Hematopoietic multipotent progenitor cell treated with erythropoietin and hydrocortisone succinate and interleukin-3 and kit ligand, for 4 days (in vitro differentiated cells): ENCODE measurements at regions not wholly inside any gene's neighbourhood (a gene's known extent, or its start where the extent isn't known, plus 50 kb on each side); places are given as distances from the start of the nearest gene placed in this dataset.
"Not testable (repeated sequence)": the region's sequence is repeated elsewhere in the genome, so short reads cannot be mapped to it uniquely, and the experiment has no call there.

ENCODE experiments used
- DNase-seq: peaks from one replicate; pipeline ENCODE4 v3.0.0-alpha.2; 2015

DNA sequence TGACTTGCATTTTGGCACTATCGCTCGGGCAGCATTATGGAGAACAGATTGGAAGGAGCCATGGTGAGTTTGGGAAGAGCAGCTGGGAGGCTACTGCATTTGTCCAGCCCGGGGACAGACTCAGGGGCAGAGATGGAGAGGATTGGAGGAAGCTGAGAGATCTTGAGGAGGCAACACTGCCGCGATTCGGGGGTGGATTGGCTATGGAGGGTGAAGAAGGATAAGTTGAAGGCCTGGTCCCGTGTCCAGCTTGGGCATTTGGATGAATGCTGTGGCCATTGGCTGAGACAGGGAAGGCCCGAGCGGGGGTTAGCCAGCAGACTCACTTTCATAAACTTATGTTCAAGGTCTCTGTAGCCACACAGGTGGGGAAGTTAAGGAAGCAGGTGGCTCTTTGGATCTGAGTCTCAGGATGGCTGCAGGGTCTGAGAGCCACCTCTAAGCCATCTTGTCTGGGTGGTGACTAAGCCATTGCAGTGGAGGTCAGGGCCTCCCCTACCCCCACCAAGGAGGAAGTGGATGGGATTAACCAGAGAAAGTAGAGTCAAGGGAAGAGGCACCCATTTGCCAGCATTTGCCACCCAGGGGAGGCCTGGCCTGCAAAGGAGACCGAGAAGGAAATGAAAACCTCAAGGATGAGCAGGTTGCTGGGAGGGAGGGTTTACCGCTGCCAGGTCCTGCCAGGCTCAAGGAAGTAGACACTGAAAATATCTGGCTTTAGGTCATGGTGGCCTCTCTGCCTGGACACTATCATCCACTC, 144.0 kb upstream of the TLE3 start:
- no peak for DNase-seq

DNA sequence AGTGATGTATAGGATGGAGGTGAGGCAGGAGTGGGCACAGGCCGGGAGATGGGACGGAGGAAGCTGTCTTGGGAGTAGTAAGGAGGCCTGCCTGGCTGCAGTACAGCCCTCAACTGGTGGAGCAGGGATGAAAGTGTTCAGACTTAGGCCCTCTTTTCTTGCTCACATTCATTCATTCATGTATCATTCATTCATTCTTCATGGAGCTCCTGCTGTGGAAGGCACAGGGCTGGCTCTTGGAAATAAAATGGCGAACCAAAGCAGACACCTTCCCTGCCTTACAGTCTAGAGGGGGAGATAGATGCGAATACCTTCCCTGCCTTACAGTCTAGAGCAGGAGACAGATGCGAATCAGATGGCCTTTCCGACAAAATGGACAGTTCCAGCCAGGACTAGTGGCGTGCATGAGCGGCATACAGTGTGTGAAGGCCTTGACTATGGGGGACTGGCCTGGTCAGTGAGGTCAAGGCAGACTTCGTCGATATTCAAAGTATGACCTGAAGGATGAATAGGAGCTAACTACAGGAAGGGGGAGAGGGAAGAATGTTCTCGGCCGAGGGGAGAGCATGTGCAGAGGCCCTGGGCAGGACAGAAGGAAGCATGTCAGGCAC, 143.2 kb upstream of the TLE3 start:
- no peak for DNase-seq

DNA sequence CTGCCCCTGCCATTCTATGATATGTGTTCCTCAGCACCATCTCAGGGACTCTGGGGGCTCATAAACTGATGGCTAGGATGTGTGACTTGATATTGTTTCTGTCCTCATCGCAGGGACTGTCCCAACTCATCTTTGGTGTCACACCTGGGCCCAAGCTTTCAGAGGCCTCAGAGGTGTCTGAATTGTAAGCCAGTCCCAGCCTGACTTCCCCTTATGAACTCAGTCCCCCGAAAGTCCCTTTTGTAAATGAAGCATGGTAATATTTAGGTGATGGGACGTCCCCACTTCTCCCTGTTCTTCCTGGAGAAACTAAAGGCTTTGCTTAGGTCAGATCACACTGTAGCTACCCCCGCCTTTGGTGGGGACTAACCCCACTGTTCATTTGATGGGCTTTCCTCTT, 142.4 kb upstream of the TLE3 start:
- DNase-seq = no peak

DNA sequence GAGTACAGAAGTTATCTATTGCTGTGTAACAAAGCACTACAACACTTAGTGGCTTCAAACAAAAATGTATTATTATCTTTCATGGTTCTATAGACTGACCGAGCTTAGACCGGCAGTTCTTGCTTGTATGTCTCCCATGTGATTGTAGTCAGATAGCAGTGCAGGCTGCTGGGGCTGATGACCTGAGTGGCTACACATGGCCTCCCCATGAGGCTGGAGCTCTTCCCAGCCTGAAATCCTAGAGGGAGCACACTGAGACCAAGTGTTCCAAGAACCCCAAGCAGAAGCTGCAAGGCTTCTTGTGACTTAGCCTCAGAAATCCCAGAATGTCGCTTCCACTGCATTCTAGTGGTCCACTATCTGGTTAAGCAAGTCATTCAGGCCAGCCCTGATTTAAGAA, 141.2 kb upstream of the TLE3 start:
- no peak for DNase-seq

DNA sequence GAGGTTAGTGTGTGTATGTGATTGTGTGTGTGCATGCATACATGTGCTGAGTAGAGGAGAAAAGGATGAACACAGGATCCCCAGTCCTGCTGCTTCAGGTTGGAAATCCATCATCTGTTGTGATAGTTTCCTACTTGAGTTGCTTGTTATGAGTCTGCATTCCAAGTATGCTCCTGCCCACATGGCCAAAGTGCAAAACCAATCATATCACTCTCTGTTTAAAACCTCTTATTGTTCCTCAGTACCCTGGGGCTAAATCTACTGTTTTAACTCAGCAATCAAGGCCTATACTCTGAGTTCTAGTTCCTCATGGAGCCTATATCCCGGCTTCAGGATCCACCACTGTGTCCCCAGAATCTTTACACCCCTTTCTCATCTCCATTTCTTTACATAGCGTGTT, 139.9 kb upstream of the TLE3 start:
- DNase-seq = no peak

DNA sequence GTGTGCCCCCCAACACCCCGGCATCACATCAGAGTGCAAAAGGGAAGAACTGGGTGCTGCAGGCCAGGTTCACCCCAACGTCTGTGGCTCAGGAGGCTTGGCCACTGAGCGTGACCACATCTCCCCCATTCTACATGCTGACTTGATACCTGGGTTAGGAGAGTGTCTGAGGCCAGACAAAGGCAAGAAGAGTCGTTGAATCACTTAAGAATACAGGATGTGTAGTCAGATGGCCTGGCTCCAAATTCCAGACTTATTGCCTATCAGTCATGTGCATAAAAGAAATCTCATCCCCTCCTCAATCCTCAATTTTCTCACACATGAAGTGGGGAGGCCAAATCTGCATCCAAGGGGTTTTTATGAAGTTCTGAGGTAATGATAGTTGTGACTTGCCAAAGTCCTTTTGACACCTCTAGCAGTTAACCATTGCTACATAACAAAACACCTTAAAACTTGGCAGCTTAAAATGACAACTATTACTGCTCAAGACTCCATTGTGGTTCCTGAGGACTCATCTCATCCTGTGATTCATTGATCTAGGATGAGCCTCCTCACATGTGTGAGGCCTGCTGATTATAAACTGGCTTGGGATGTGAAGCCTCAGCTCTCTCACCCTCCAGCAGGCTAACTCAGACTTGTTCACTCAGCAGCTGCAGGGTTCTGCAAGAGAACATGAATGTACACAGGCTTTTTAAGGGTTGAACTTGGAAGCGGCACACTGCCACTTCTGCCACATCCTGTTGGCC, 138.8 kb upstream of the TLE3 start:
- DNase-seq = no peak

DNA sequence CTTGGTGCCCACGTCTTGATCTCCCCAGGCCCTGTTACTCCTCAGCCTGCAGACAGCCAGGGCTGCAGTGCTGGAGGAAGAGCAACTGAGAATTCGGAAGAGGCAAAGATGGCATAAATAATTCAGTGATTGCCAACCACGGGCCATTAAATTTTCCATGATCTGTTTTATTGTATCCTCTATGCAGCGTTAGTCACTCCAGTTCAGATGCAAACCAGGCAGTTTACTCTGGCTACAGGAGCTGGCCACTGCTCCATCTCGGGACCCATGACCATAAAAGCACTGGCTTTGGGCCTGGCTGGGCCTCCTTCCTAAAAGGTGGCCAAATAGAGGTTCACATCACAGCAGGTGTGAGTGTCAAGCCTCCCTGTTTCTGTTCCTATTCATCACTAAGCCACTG, 137.6 kb upstream of the TLE3 start:
- no peak for DNase-seq

DNA sequence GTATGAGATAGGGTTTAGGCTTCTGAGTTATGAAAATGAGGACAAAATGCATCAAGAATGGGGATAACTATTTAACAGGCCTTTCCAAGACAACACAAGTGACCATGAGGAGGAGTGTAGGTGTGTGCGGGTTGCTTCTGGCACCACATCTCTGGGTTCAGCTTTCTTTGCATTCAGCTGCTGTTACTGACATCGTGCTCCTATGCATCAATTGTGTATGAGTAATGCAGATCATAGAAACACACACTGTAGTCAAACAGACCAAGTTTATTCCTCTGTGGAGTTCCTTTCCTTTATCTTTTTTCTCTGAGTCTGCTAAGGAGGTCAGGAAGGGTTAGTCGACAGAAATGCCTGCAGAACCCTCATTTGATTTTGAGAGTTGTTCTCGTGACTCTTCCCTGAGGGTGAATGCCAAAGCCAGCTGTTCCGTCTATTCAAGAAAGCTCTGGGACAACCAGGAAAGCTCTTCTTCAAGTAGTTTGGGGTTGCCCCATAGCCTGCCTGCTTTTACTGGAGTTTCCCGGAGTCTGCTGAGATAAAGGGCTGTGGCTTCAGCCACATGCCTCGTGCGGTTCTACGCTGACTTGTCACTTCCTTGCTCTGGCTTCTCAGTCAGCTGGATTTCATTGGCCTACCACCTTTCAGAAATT, 136.7 kb upstream of the TLE3 start:
- peak; percentile 62 for DNase-seq

DNA sequence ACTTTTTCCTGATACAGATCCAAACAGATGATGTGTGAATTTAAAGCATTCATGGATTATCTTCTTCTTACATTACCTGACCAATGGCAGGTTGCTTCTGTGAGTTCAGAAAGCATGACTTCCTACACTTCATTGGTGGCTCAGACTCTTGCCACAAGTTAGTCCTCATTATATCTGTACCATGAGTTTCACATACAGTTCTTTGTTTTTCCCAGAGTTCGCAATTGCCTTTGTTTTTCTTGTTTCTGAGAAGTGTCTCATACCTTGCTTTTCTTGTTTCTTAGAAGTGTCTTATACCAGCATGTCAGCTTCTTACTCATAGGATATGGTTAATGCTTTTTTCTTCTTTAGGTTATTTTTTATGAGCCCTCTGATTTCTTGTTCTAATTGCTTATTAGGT, 133.8 kb upstream of the TLE3 start:
- DNase-seq = no peak

DNA sequence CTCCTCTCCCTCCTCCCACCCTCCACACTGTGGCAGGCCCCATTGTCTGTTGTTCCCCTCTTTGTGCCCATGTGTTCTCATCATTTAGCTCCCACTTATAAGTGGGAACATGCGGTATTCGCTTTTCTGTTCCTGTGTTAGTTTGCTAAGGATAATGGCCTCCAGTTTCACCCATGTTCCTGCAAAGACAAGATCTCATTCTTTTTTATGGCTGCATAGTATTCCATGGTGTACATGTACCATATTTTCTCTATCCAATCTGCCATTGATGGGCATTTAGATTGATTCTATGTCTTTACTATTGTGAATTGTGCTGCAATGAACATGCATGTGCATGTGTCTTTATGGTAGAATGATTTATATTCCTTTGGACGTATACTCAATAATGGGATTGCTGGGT, 130.2 kb upstream of the TLE3 start:
- not testable (repeated sequence) for DNase-seq

DNA sequence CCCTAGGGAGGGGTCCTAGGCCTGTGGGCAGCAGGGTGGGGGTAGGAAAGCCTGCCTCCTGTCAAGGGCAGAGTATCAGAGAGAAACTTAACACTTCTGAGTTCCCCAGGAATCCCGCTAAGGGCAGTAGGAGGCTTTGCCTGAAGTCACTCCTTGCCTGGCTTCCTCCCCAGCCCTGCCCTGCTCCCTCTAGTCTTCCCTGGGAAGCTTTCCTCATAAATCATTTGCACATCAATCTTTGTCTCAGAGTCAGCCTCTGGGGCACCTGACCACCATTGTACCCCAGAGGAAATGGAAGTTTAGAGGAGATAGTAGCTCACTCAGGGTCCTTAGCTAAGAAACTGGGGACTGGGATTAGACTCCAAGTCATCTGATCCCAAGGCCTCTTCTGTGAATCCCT, 129.4 kb upstream of the TLE3 start:
- DNase-seq = no peak

DNA sequence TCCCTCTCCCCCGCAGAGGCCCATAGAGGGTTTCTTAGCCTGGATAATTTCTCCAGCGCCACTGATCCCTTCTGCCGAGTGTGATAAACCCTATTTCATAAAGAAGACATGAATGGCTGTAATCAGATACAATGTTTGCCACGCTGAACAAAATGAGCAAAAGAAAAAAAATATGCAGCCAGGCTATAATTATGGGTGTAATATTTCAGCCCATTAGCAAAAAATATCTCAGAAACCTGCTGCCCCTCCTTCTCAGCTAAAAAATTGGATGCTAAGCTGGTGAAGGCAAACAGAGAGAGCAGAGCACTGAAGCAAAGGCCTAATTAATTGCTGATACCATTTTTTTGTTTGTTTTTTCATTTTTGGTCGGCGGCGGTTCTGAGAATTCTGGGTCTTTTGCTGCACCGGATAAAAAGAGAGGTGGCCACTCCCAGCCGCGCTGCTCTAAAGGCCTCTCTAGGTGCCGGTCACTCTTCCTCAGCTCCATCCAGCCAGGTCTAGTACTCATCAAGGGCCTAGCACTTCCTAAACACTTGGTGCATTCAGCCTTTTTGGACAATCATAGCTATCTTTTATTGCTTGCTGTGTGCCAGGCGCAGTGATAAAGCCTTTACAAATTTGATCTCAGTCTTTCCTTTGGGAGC, 128.7 kb upstream of the TLE3 start:
- DNase-seq = no peak

DNA sequence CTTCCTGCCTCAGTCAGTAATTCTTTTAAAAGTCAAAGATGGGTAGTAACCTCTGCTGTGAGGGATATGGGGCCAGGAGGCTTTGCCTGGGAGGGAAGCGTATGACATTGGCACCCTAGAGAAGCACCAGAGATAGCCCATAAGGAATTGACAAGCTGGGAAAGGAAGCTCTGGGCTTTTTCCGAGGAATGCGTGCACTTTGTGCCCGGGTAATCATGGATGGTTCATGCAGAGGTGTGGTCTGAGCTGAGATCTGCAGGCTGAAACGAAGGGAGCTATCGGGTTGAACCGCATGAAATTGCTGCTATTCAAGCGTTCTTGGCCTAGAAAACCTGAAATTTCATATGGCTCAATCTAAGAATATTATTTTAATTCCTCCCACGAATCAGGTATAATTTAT, 127.7 kb upstream of the TLE3 start:
- no peak for DNase-seq

DNA sequence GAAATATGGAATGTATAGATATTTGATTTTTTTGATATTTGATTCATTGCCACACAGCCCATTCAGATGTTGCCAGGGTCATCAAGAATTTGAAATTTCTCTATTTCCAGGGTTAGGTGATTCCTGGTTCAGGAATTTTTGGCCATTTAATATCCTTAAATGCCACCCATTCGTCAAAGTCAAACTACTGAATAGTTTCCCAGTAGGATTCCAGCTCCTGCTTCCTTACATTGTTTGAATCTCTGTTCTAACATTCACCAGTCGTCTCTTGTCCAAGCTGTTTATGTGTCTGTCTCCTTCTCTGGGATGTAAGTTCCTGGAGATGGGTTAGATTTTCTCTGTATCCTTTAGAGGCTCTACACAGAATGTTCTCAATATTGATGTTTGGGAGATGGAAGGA, 124.9 kb upstream of the TLE3 start:
- no peak for DNase-seq

DNA sequence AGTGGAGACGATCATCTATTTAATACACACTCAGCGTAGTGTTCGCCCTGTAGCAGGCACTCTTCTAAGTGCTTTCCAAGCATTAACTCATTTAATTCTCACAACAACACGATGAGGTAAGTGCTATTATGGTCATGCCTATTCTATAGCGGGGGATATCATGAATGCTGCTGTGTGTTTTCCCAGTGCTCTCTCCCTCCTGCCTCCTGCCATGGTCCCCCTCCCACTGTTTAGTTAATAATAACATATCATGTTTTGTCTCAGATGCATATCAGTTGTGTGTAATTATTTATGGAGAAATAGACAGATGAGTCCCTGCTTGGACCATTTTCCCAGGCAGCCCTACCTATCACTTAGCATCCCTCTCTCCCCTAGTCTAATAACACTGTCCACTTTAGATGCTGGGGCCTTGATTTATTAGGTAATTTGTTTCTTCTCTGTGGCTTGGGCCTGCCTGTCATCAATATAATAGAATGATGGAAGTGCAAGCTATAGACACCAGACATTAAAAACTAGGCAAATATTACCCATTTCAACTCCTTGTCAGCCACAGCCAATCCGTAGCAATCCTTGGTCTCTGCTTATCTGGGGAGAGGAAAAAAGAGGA, 122.9 kb upstream of the TLE3 start:
- no peak for DNase-seq

DNA sequence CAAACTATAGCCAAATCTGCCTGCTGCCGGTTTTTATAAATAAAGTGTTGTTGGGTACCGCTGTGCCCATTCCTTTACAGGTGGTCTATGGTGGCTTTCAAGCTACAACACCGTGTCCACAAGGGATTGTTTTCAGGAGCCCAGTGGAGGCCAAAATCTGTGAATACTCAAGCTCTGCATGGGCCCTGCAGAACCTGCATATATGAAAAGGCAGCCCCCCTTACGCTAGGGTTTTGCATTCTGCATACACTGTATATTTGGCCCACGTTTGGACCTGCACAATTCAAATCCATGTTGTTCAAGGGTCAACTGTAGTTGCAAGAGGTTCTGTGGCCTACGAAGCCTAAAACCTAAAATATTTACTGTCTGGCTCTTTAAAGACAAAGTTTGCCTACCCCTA, 122.2 kb upstream of the TLE3 start:
- no peak for DNase-seq

DNA sequence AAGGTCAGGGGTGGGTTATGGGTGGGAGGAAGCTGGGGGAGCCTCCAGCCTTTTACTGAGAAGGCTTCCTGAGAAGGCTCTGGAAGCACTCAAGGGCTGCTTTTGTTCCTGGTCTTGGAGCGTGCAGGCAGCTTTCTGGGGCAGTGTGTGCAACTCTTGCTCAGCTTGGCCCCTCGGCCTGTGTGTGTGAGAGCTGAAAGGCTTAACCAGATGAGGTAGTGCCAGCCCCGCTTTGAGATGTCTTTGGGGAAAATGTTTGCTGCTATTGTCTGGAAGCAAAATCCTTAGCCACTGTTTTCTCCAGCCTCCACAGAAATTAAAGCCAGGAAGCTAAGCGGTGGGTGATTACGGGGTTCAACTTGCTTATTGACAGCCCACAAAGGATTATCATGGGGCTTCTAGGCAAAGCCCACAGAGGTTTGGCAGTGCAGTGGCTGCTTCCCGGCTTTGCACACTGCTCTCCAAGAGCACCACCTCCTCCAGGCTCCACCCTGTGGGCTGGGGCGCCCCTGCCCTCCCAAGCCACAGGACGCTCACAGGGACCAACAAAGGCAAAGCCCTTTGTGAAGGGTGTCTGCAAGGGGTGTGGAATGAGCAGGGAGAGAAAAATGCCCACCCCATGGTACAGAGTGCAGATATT, 121.7 kb upstream of the TLE3 start:
- no peak for DNase-seq

DNA sequence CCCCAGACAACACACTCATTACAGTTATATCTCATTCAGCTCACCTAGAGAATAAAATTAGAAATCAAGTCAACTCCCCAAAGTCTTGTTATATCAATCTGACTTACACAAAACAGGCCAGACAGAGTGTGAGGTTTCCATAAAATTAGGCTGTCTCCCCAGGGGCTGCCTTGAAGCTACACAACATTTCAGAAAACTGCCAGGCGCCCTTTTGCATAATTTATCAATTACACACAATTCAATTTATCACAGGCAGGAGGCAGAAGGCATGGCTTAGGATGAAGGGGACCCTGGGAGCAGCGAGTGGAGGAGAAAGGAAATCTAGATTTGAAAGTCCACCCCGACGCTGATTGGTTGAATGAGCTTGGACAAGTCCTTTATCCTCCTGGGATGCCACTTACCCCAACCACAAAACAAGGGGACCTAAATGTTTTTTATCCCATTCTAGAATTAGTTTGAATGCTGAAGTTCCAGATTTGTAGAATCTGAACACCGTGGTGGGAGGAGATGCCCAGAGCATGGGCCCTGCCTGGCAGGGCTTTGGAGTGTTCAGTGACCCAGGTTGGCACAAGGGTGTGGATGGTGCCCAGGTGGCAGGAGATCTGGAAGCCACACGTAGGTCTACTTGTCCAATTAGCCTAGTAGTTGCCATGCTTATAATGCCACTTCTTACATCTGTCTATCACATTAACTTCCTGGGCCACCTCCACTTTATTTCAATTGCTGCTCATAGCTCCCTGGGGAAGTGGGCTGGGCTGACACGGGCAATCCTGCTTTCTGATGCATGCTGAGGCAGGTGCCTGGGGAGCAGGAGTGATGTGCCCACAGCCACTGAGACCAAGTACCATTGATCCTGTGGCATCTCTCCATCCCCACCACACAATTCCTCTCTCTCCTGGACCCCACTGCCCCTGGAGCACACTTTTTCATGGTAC, 119.8 kb upstream of the TLE3 start:
- no peak for DNase-seq

DNA sequence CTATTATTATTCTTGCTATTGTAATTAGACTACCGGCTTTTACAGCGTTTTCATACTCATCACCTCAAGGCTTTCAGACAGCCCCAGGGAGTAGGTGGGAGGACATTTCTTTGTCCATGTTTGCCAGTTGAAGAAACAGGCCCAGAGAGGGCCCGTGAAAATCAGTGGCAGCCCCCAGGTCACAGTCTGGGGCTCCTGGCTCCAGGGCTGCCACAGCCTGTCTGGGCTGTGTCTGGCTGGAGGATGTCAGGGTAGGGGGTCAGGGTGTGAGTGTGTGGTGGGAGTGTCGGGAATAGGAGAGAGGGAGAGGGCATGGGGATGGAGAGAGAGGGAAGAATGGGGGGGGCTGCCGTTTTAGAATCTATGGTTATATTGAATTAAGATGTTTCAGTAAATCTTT, 118.2 kb upstream of the TLE3 start:
- no peak for DNase-seq

DNA sequence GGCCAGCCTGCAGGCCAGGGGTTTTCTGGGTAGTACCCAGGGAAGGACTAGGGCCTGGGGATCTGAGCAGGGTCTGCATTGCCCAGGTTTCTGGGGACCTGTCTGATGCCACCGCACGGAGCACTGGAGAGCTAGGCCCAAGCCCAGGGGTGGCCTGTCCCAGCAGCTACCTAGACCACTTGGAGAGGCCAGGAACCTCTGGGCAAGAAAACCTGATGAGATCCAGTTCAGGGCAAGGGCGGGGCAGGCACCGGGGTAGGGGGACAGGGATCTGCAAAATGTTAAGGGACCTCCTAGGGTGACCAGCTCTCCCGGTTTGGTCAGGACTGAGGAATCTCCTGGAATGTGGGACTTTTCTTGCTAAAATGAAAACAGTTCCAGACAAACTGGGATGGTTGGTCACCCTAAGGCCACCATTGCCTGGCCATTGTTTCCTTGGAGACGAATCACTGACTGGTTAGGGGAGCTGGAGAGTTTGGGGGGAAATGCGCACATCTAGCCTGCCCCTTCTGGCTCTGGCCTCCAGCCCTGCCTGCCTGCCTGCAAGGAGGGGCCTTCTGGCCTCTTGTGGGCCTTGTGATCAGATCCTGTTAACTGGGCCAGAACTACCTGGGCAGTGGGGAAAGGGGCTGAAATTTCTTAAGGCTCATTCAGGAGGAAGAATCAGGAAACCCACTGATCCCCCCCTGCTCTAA, 117.4 kb upstream of the TLE3 start:
- DNase-seq = no peak

DNA sequence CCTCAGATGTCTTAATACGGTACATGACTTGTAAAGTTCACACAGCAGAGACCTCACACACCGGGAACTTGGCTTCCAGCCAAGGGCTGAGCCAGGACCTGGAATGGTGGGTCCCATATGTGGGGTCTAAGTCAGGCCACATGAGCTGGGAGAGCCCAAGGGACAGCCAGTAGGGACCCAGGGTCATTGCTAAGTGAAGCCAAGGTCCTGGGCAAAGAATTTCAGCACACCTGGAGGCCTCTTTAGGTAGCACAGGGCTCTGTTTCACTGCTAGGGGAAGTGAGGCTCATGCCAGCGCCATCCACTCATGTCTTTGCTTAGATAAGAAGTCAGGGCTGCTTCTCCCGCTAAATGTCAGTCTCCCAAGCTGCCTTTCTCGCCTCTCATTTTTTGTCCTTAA, 116.6 kb upstream of the TLE3 start:
- peak; percentile 52 for DNase-seq
